ENCODE measurements at regions not wholly inside any gene's neighbourhood (a gene's known extent, or its start where the extent isn't known, plus 50 kb on each side); places are given as distances from the start of the nearest gene placed in this dataset.

DNA sequence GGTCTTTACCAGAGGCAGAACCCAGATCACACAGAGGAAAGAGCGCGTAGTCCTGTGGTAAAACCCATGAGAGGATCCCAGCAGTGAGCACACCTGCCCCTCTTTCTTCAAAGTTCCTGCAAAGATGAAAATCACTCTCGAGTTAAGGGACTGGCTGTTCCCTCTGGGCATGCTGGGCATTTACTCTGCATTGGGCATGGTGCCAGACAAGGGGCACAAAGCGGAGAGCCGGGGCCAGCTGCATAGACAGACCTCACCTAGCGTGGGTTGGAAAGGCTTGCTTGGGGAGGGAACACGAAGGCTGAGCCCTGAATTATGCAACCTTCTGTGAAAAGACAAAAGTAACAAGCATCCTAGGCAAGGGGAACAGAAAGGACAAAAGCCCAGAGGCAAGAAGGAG lies 120.0 kb upstream of the TCERG1L start:
- no peak overlapping the region for H3K4me3 ChIP-seq (ENCODE audit: low read depth, low read length)
- TF ChIP-seq, protein P1, sequence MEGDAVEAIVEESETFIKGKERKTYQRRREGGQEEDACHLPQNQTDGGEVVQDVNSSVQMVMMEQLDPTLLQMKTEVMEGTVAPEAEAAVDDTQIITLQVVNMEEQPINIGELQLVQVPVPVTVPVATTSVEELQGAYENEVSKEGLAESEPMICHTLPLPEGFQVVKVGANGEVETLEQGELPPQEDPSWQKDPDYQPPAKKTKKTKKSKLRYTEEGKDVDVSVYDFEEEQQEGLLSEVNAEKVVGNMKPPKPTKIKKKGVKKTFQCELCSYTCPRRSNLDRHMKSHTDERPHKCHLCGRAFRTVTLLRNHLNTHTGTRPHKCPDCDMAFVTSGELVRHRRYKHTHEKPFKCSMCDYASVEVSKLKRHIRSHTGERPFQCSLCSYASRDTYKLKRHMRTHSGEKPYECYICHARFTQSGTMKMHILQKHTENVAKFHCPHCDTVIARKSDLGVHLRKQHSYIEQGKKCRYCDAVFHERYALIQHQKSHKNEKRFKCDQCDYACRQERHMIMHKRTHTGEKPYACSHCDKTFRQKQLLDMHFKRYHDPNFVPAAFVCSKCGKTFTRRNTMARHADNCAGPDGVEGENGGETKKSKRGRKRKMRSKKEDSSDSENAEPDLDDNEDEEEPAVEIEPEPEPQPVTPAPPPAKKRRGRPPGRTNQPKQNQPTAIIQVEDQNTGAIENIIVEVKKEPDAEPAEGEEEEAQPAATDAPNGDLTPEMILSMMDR (IDR thresholded peaks at IDR 0.05; ENCODE audit: insufficient read depth, low read length, poor library complexity, severe bottlenecking), result no peak
- no peaks in the 10 kb centered on the region for H3K36me3 ChIP-seq (ENCODE audit: control insufficient read depth, insufficient read depth, low read length)
- H3K27me3 ChIP-seq (ENCODE audit: control insufficient read depth, insufficient read depth, low read length), result peaks cover 4% of the 10 kb centered on the region
- no peak for DNase-seq (ENCODE audit: low read depth)

DNA sequence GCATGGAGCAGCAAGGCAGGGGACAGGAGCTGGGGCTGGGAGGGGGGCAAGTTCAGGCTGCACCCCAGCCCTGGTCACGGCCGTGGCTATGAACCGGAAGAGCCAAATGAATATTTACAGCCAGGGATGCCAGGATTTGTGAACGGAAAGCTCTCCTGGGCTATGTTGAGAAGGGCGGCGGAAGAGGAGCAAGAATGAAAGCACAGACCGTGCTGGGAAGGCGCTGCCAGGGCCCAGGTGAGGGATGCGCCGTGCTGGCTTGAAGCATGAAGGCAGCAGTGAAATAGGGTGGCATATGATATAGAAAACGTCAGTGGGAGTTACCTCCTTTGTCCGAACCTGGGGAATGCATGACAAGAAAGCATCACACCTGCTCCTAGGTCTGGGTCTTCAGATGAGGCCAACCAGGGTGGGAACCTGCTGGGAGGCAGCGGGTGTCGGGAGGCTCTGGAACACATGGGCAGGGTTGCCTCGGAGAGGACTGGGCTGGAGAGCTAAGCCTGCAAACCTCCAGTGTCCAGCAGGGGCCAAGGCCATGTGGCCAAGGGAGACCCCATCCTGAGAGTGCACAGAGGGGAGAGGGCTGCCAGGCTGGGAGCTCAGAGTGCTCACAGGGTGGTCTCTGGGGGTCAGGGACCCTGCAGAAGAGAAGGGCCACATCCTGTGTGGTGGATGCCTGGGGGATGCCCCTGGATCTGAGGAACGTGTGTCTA lies 120.6 kb upstream of the TCERG1L start:
- DNase-seq (ENCODE audit: low read depth), result no peak
- TF ChIP-seq, protein P1 (IDR thresholded peaks at IDR 0.05; ENCODE audit: insufficient read depth, low read length, poor library complexity, severe bottlenecking), result no peak
- H3K4me3 ChIP-seq (ENCODE audit: low read depth, low read length), result no peak overlapping the region
- peaks cover 4% of the 10 kb centered on the region for H3K27me3 ChIP-seq (ENCODE audit: control insufficient read depth, insufficient read depth, low read length)
- H3K36me3 ChIP-seq (ENCODE audit: control insufficient read depth, insufficient read depth, low read length), result no peaks in the 10 kb centered on the region

DNA sequence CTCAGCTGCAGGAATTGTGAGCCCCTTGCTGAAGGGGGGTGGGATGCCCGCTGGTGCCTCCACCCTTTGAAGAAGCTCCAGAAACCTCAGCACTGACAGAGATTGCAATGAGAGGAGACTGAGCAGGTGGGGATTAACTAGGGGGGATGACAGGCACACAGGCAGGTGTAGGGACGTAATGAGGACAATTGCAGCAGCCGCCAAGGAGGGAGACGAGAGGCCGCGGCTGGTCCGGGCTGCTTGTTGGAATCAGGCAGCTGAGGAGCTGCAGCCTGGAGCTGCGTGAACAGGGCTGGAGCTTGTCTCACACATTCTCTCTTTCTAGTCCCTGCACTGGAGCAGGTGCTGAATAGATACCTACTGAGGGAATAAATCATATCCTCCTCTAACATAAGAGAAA lies 122.0 kb upstream of the TCERG1L start:
- Histone ChIP-seq H3K4me3 (ENCODE audit: low read depth, low read length) (no peak overlapping the region), H3K36me3 (ENCODE audit: control insufficient read depth, insufficient read depth, low read length) (no peaks in the 10 kb centered on the region), H3K27me3 (ENCODE audit: control insufficient read depth, insufficient read depth, low read length) (peaks cover 4% of the 10 kb centered on the region)
- DNase-seq (ENCODE audit: low read depth), result no peak
- TF ChIP-seq, protein P1 (IDR thresholded peaks at IDR 0.05; ENCODE audit: insufficient read depth, low read length, poor library complexity, severe bottlenecking), result no peak

DNA sequence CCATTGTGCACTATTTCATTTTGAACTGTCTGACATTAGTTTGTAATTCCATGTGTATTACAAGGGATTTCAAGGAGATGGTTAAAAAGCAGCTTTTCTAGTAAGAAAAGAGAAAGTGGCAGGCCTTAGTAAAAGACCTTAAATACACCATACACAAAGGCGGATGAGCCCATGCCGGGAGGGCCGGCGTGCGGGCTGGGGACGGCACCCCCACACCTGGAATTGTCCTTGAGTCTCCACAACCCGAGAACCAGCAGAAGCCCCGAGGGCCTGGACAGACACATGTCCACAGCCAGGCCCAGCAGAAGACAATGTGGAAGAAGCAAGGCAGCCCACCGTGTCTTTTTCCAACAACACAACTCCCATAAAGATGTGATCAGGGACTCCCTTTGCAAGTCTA lies 123.7 kb upstream of the TCERG1L start:
- DNase-seq (ENCODE audit: low read depth), result no peak
- no peak overlapping the region for H3K4me3 ChIP-seq (ENCODE audit: low read depth, low read length)
- TF ChIP-seq, protein P1 (IDR thresholded peaks at IDR 0.05; ENCODE audit: insufficient read depth, low read length, poor library complexity, severe bottlenecking), result no peak
- no peaks in the 10 kb centered on the region for H3K36me3 ChIP-seq (ENCODE audit: control insufficient read depth, insufficient read depth, low read length)
- peaks cover 4% of the 10 kb centered on the region for H3K27me3 ChIP-seq (ENCODE audit: control insufficient read depth, insufficient read depth, low read length)

DNA sequence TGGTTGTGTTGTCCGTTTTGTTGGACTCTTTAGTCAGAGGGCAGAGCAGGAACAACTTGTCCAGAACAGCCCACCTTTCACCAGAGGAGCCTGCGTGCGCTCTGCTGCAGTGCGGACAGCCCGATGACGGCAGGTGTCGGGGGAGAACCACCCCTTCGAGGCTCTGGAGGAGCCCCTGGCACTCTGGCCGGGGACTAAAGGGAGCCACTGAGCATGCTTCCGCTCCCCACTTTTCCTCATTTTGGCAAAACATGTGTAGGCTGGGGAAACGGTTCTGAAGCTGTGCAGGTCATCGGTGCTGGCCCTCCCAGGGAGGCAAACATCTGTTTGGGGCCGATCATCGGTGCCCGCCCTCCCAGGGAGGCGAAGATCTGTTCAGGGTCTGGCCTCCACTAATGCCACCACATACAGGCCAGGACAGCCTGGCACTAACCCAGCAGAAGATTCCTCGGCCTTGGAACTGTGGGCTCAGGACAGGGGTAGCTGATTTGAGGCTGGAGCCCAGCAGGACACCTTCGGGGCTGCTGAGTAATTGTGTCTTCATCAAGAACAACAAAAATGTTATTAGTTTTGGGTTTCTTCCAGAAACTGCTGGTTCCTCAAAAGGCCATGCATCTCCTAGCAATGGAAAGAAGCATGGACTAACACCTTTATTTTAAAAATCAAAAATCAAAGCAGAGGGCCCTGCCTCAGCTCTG lies 124.4 kb upstream of the TCERG1L start:
- H3K27me3 ChIP-seq (ENCODE audit: control insufficient read depth, insufficient read depth, low read length), result peaks cover 4% of the 10 kb centered on the region
- no peaks in the 10 kb centered on the region for H3K36me3 ChIP-seq (ENCODE audit: control insufficient read depth, insufficient read depth, low read length)
- TF ChIP-seq, protein P1 (IDR thresholded peaks at IDR 0.05; ENCODE audit: insufficient read depth, low read length, poor library complexity, severe bottlenecking), result no peak
- DNase-seq (ENCODE audit: low read depth), result no peak
- H3K4me3 ChIP-seq (ENCODE audit: low read depth, low read length), result no peak overlapping the region

All from kidney epithelial cell (primary cell).